ENCODE measurements at regions not wholly inside any gene's neighbourhood (a gene's known extent, or its start where the extent isn't known, plus 50 kb on each side); places are given as distances from the start of the nearest gene placed in this dataset.
A peak's percentile ranks its signal among the peaks of the same experiment; 100 is the strongest.

DNA sequence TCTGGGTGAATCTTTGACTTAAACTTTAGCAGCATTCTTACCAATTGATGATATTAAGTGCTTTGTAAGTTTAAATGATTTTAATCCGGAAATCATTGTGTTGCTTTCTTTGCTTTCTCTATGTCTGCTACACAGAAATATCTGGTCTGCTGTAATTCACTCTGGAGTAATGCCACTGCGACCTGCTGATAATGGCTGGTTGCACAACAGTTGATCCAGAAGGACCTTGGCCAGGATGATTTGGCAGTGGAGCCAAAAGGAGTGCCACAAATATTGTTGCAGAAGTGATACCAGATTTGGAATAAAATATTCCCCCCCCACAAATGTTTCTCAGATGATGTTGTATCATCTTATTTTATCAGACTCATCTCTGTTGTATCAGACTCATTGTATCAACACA lies 2063.9 kb downstream of the MRPL39 start:
- peaks cover 0 to 3% (median under 1%) of the 10 kb centered on the region in 4 donors for H3K4me1 ChIP-seq (ENCODE audit: control insufficient read depth in 4 of 4, insufficient read depth in 4 of 4, low read length in 3 of 4)
- no peaks in the 10 kb centered on the region for H3K27me3 ChIP-seq (ENCODE audit: control insufficient read depth in 4 of 4, insufficient read depth in 4 of 4, low read length in 3 of 4)
- no peak for DNase-seq (ENCODE audit: low spot score)
- WGBS: 34% methylated on average over 2 of the region's 2 CpGs
- no peak overlapping the region for H3K9ac ChIP-seq (ENCODE audit: low read depth in 1 of 2, low read length in 2 of 2)
- no peaks in the 10 kb centered on the region for H3K36me3 ChIP-seq (ENCODE audit: control insufficient read depth in 4 of 4, insufficient read depth in 3 of 4, low read depth in 1 of 4, low read length in 3 of 4)
- peak; percentile 74 to 77 for TF ChIP-seq HNF4A (conservative IDR thresholded peaks at IDR 0.05)
- no peak for TF ChIP-seq TAF1 (conservative IDR thresholded peaks at IDR 0.05)
- peak in 1 of 2 donors; percentile 26 for TF ChIP-seq RXRA (IDR thresholded peaks at IDR 0.05)
- no peak overlapping the region for H3K27ac ChIP-seq (ENCODE audit: low read depth in 1 of 2, low read length in 2 of 2)
- no peak overlapping the region for H3K4me3 ChIP-seq (ENCODE audit: low read depth in 1 of 3, low read length in 3 of 3)
- H3K9me3 ChIP-seq (ENCODE audit: control insufficient read depth in 4 of 4, low read length in 3 of 4): no peaks in the 10 kb centered on the region

DNA sequence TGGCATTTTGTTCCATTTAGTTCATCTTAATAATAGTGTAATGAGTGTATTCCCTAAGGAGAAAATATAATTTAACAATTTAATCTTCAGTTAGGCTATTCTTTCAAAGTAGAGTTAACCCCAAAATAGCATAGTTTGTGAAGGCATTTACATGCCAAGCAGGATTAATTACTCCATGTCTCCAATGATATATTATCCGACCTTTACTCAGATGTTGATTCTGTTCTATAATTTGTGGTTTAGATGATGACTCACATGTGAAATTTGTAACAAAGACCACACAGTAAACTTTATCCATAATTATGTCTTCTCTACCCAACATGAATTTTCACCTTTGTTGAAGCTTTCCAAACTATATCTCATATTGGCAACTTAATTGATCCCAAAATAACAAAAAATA lies 2065.2 kb downstream of the MRPL39 start:
- Histone ChIP-seq H3K9me3 (ENCODE audit: control insufficient read depth in 4 of 4, low read length in 3 of 4) (no peaks in the 10 kb centered on the region), H3K27ac (ENCODE audit: low read depth in 1 of 2, low read length in 2 of 2) (no peak overlapping the region), H3K4me1 (ENCODE audit: control insufficient read depth in 4 of 4, insufficient read depth in 4 of 4, low read length in 3 of 4) (peaks cover 0 to 3% (median under 1%) of the 10 kb centered on the region in 4 donors), H3K9ac (ENCODE audit: low read depth in 1 of 2, low read length in 2 of 2) (no peak overlapping the region), H3K4me3 (ENCODE audit: low read depth in 1 of 3, low read length in 3 of 3) (no peak overlapping the region), H3K27me3 (ENCODE audit: control insufficient read depth in 4 of 4, insufficient read depth in 4 of 4, low read length in 3 of 4) (no peaks in the 10 kb centered on the region), H3K36me3 (ENCODE audit: control insufficient read depth in 4 of 4, insufficient read depth in 3 of 4, low read depth in 1 of 4, low read length in 3 of 4) (no peaks in the 10 kb centered on the region)
- 80% methylated on average over 1 of the region's 1 CpG for WGBS
- TF ChIP-seq NR2F2 (IDR thresholded peaks at IDR 0.05) (no peak), FOXA2 (IDR thresholded peaks at IDR 0.05) (no peak), TAF1 (conservative IDR thresholded peaks at IDR 0.05) (no peak), RXRA (IDR thresholded peaks at IDR 0.05) (no peak), HNF4G (IDR thresholded peaks at IDR 0.05) (no peak), YY1 (IDR thresholded peaks at IDR 0.05) (no peak), FOXA1 (IDR thresholded peaks at IDR 0.05) (no peak), SP1 (IDR thresholded peaks at IDR 0.05) (no peak), JUND (IDR thresholded peaks at IDR 0.05) (no peak), EGR1 (IDR thresholded peaks at IDR 0.05; ENCODE audit: low read depth in 2 of 2) (no peak), GABPA (IDR thresholded peaks at IDR 0.05 in 1 of 2, conservative IDR thresholded peaks at IDR 0.05 in 1 of 2) (no peak), HNF4A (conservative IDR thresholded peaks at IDR 0.05) (no peak), RAD21 (IDR thresholded peaks at IDR 0.05) (no peak)
- TF ChIP-seq, protein P1, sequence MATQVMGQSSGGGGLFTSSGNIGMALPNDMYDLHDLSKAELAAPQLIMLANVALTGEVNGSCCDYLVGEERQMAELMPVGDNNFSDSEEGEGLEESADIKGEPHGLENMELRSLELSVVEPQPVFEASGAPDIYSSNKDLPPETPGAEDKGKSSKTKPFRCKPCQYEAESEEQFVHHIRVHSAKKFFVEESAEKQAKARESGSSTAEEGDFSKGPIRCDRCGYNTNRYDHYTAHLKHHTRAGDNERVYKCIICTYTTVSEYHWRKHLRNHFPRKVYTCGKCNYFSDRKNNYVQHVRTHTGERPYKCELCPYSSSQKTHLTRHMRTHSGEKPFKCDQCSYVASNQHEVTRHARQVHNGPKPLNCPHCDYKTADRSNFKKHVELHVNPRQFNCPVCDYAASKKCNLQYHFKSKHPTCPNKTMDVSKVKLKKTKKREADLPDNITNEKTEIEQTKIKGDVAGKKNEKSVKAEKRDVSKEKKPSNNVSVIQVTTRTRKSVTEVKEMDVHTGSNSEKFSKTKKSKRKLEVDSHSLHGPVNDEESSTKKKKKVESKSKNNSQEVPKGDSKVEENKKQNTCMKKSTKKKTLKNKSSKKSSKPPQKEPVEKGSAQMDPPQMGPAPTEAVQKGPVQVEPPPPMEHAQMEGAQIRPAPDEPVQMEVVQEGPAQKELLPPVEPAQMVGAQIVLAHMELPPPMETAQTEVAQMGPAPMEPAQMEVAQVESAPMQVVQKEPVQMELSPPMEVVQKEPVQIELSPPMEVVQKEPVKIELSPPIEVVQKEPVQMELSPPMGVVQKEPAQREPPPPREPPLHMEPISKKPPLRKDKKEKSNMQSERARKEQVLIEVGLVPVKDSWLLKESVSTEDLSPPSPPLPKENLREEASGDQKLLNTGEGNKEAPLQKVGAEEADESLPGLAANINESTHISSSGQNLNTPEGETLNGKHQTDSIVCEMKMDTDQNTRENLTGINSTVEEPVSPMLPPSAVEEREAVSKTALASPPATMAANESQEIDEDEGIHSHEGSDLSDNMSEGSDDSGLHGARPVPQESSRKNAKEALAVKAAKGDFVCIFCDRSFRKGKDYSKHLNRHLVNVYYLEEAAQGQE (IDR thresholded peaks at IDR 0.05): no peak
- TF ChIP-seq, protein P2, sequence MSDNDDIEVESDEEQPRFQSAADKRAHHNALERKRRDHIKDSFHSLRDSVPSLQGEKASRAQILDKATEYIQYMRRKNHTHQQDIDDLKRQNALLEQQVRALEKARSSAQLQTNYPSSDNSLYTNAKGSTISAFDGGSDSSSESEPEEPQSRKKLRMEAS (IDR thresholded peaks at IDR 0.05): no peak
- TF ChIP-seq, protein P3, sequence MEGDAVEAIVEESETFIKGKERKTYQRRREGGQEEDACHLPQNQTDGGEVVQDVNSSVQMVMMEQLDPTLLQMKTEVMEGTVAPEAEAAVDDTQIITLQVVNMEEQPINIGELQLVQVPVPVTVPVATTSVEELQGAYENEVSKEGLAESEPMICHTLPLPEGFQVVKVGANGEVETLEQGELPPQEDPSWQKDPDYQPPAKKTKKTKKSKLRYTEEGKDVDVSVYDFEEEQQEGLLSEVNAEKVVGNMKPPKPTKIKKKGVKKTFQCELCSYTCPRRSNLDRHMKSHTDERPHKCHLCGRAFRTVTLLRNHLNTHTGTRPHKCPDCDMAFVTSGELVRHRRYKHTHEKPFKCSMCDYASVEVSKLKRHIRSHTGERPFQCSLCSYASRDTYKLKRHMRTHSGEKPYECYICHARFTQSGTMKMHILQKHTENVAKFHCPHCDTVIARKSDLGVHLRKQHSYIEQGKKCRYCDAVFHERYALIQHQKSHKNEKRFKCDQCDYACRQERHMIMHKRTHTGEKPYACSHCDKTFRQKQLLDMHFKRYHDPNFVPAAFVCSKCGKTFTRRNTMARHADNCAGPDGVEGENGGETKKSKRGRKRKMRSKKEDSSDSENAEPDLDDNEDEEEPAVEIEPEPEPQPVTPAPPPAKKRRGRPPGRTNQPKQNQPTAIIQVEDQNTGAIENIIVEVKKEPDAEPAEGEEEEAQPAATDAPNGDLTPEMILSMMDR (IDR thresholded peaks at IDR 0.05; ENCODE audit: low read depth, low read length, missing input control): no peak
- TF ChIP-seq, protein P4, sequence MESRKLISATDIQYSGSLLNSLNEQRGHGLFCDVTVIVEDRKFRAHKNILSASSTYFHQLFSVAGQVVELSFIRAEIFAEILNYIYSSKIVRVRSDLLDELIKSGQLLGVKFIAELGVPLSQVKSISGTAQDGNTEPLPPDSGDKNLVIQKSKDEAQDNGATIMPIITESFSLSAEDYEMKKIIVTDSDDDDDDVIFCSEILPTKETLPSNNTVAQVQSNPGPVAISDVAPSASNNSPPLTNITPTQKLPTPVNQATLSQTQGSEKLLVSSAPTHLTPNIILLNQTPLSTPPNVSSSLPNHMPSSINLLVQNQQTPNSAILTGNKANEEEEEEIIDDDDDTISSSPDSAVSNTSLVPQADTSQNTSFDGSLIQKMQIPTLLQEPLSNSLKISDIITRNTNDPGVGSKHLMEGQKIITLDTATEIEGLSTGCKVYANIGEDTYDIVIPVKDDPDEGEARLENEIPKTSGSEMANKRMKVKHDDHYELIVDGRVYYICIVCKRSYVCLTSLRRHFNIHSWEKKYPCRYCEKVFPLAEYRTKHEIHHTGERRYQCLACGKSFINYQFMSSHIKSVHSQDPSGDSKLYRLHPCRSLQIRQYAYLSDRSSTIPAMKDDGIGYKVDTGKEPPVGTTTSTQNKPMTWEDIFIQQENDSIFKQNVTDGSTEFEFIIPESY (IDR thresholded peaks at IDR 0.05): no peak
- TF ChIP-seq, protein P5, sequence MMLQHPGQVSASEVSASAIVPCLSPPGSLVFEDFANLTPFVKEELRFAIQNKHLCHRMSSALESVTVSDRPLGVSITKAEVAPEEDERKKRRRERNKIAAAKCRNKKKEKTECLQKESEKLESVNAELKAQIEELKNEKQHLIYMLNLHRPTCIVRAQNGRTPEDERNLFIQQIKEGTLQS (IDR thresholded peaks at IDR 0.05): no peak
- no peak for DNase-seq (ENCODE audit: low spot score)
